Kidney glomerular epithelial cell (primary cell): ENCODE measurements at regions not wholly inside any gene's neighbourhood (a gene's known extent, or its start where the extent isn't known, plus 50 kb on each side); places are given as distances from the start of the nearest gene placed in this dataset.

ENCODE experiments used
- DNase-seq: peaks from one replicate; lab custom pipeline; 2025; lab: John Stamatoyannopoulos, UW

DNA sequence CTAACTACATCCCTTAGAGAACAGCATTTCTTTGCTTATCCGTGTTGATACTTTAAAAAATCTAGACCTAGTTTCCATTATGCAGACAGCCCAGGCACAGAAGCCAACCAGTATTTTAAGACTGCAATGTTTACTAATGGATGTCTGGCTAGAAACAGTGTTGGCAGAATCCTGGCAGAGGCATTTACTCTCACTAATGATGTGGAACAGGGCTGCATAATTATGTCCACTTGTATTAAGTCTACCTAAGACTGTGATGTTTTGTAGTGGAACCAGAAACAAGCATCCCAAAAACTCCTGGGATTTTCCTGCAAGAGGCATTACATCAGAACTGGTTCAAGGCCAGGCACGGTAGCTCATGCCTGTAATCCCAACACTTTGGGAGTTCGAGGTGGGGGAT, 50.2 kb upstream of the PICALM start:
- peak; percentile 21 for DNase-seq
